ENCODE measurements at regions not wholly inside any gene's neighbourhood (a gene's known extent, or its start where the extent isn't known, plus 50 kb on each side); places are given as distances from the start of the nearest gene placed in this dataset.

DNA sequence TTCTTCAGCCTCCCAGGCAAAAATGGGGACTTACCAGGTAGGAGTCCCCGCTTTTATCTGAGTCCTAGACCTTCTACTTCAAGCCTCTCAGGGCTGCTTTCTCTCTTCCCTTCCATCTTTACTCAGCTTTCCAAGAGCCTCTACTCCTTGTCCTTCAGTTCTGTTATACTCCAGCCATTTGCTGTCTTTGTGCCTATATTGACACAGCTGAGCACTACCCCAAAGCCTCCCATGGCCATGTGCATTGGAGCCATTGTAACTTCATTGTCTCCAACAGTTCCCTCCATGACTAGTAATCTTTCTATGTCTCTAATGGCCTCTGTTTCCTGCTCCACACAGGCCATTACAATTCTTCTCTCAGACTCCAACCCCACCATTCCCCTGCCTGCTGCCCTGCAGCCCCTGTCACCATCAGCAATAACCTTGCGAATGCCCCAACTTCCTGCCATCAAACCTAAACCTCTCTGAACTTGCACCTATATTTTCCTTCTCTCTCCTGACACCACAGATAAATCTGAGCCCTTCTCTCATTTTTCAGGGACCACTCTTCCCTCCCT, 77.9 kb upstream of the ADPGK start:
- TF ChIP-seq CTCF (IDR thresholded peaks at IDR 0.05 in 4 of 5, conservative IDR thresholded peaks at IDR 0.05 in 1 of 5): no peak
- TF ChIP-seq POLR2A (IDR thresholded peaks at IDR 0.05): no peak
